ENCODE measurements at regions not wholly inside any gene's neighbourhood (a gene's known extent, or its start where the extent isn't known, plus 50 kb on each side); places are given as distances from the start of the nearest gene placed in this dataset.

DNA sequence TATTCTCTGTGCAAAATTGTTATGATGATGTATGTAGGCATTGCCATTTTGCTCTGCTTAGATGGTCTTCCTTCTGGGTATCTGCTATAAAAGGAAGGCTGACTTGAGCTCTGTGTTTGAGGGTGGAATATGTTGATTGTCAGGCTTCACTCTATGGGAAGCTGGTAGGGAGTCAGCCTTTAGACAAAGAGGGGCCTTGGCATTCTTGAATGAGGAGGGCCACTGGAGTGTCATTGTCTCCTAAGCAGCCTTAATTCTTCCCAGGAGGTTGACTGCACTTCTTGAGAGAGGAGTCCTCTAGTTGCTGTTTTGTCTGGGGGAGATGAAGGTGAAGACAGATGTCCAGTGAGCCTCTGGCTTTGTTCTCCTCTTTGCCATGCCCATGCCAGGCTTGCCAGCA lies 266.8 kb downstream of the KCNRG start:
- H3K4me3 ChIP-seq = no peak overlapping the region
- H3K27me3 ChIP-seq (replicated peaks; ENCODE audit: insufficient read depth) = no peaks in the 10 kb centered on the region
- intact Hi-C loops (cut with DNase I) = no loop called here
- no peak for DNase-seq (ENCODE audit: low spot score)
- TF ChIP-seq POLR2A (IDR thresholded peaks at IDR 0.05) (no peak), POLR2AphosphoS5 (IDR thresholded peaks at IDR 0.05) (no peak)
- TF ChIP-seq, protein P1, sequence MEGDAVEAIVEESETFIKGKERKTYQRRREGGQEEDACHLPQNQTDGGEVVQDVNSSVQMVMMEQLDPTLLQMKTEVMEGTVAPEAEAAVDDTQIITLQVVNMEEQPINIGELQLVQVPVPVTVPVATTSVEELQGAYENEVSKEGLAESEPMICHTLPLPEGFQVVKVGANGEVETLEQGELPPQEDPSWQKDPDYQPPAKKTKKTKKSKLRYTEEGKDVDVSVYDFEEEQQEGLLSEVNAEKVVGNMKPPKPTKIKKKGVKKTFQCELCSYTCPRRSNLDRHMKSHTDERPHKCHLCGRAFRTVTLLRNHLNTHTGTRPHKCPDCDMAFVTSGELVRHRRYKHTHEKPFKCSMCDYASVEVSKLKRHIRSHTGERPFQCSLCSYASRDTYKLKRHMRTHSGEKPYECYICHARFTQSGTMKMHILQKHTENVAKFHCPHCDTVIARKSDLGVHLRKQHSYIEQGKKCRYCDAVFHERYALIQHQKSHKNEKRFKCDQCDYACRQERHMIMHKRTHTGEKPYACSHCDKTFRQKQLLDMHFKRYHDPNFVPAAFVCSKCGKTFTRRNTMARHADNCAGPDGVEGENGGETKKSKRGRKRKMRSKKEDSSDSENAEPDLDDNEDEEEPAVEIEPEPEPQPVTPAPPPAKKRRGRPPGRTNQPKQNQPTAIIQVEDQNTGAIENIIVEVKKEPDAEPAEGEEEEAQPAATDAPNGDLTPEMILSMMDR (IDR thresholded peaks at IDR 0.05) = no peak
- H3K36me3 ChIP-seq = no peaks in the 10 kb centered on the region
- H3K4me1 ChIP-seq (replicated peaks) = no peaks in the 10 kb centered on the region
- no peaks in the 10 kb centered on the region for H3K9me3 ChIP-seq
- H3K27ac ChIP-seq = no peak overlapping the region

DNA sequence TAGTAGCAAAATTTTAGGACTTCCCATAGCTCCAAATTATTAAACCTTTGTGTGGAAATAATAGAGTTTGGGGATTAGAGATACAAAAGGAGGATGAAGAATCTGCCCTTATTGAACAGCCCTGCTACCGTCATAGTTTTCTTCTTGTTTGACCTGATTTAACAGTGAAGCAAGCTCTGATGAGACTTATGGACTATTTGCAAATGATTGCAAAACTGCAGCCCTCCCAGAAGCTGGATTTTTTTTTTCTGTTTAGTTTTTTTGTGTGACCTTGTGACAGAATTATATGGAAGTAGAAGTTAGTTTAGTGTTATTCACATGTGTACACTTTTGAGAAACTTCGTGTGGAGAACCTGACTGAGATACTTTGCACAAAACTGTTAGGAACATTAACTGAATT lies 267.8 kb downstream of the KCNRG start:
- TF ChIP-seq POLR2A (IDR thresholded peaks at IDR 0.05) (no peak), POLR2AphosphoS5 (IDR thresholded peaks at IDR 0.05) (no peak)
- TF ChIP-seq, protein P1 (IDR thresholded peaks at IDR 0.05) = no peak
- intact Hi-C loops (cut with DNase I) = no loop called here
- Histone ChIP-seq H3K4me1 (replicated peaks) (no peaks in the 10 kb centered on the region), H3K27me3 (replicated peaks; ENCODE audit: insufficient read depth) (no peaks in the 10 kb centered on the region), H3K27ac (no peak overlapping the region), H3K36me3 (no peaks in the 10 kb centered on the region), H3K4me3 (no peak overlapping the region), H3K9me3 (no peaks in the 10 kb centered on the region)
- DNase-seq (ENCODE audit: low spot score) = no peak
- WGBS = 81% methylated on average over 2 of the region's 2 CpGs

DNA sequence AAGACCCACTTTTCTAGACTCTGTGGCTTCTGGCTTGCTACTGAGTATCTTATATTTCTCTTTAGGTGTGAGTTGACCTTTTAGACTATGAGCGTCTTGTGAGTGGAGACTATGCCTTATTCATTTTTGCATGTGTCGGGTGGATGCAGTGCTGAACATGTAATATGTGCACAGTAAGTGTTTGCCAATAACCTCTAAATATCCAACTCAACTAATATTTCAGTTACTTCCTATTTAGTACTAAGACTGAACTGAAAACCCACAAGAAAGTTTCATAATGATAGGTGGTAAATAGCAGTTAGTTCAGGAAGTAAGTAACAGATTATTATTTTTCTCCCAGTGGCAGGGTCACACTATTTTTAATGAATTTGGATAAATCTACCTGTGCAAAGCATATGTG lies 269.3 kb downstream of the KCNRG start:
- Histone ChIP-seq H3K4me3 (no peak overlapping the region), H3K27ac (no peak overlapping the region), H3K27me3 (replicated peaks; ENCODE audit: insufficient read depth) (no peaks in the 10 kb centered on the region), H3K4me1 (replicated peaks) (no peaks in the 10 kb centered on the region), H3K36me3 (no peaks in the 10 kb centered on the region), H3K9me3 (no peaks in the 10 kb centered on the region)
- no peak for DNase-seq (ENCODE audit: low spot score)
- TF ChIP-seq, protein P1 (IDR thresholded peaks at IDR 0.05) = no peak
- WGBS = 85% methylated on average over 2 of the region's 2 CpGs
- intact Hi-C loops (cut with DNase I) = no loop called here

DNA sequence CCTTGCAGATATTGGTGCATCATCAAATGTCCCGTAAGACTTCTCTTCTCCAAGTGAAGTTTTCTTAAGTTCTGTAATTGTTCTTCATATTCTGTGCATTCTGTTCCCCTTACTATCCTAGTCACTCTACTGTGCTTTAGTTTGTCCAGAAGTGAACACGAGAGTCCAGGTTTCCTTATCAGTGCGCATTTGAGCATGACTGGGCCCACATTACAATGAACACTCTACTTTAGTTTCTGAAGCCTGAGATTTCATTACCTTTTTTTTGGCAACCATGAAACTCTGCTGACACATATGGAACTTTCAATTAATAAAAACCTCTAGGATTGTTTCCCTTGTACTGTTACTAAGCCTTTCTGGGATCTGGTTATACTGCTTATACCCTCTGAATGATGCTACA lies 270.0 kb downstream of the KCNRG start:
- 97% methylated on average over 3 of the region's 3 CpGs for WGBS
- TF ChIP-seq, protein P1 (IDR thresholded peaks at IDR 0.05) = no peak
- TF ChIP-seq POLR2A (IDR thresholded peaks at IDR 0.05) (no peak), POLR2AphosphoS5 (IDR thresholded peaks at IDR 0.05) (no peak)

DNA sequence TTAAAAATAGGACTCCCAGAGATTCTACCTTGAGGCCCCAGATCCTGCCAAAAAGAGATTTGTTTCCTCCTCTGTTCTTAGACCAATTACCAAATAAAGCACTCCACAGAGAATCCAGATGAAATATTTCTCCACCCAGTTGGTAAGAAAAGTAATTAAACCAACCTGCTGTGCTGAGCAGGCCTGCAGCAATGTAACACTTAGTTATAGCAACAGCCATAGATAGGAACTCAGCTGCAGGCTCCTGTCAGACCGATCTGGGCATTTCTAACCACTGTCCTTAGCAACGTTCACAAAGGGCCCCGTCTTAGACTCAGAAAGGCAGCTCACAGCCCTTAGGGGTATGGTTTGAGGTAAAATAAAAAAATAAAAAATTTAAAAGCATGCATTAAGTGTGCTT lies 271.1 kb downstream of the KCNRG start:
- Histone ChIP-seq H3K27me3 (replicated peaks; ENCODE audit: insufficient read depth) (no peaks in the 10 kb centered on the region), H3K27ac (no peak overlapping the region), H3K9me3 (no peaks in the 10 kb centered on the region), H3K36me3 (no peaks in the 10 kb centered on the region), H3K4me3 (no peak overlapping the region), H3K4me1 (replicated peaks) (no peaks in the 10 kb centered on the region)
- TF ChIP-seq, protein P1 (IDR thresholded peaks at IDR 0.05) = no peak
- no peak for DNase-seq (ENCODE audit: low spot score)
- intact Hi-C loops (cut with DNase I) = no loop called here
- WGBS = 62% methylated on average over 3 of the region's 3 CpGs

More for the DNA sequence above, 270.0 kb downstream of the KCNRG start:
- no peak for DNase-seq (ENCODE audit: low spot score)
- H3K9me3 ChIP-seq = no peaks in the 10 kb centered on the region
- no peaks in the 10 kb centered on the region for H3K36me3 ChIP-seq
- no peaks in the 10 kb centered on the region for H3K4me1 ChIP-seq (replicated peaks)
- H3K4me3 ChIP-seq = no peak overlapping the region
- H3K27ac ChIP-seq = no peak overlapping the region
- no peaks in the 10 kb centered on the region for H3K27me3 ChIP-seq (replicated peaks; ENCODE audit: insufficient read depth)
- intact Hi-C loops (cut with DNase I) = no loop called here

All from prostate gland (tissue), 2 donors.